A549 (cell line): ENCODE measurements at regions not wholly inside any gene's neighbourhood (a gene's known extent, or its start where the extent isn't known, plus 50 kb on each side); places are given as distances from the start of the nearest gene placed in this dataset.

ENCODE experiments used
- ATAC-seq, 2 experiments: fragments of 200-7000 bp in 1 of 2; fragments of >200 bp in 1 of 2; cut with Nextera tagmentation in 1 of 2; cut with Tn5 transposase in 1 of 2; 3 replicates each; pipeline versions ENCODE4 v1.8.0 to v1.9.1; 2018 to 2020; ENCODE audit warnings: mild to moderate bottlenecking in 1 of 2, moderate library complexity in 1 of 2
- CTCF ChIA-PET: fragments of 300-600 bp; sonication (Branson Sonifier 250); formaldehyde crosslinking; extraction: SDS; loops from one replicate; lab custom pipeline; 2021; ENCODE audit warnings: antibody characterized with exemption, inconsistent platforms; lab: Yijun Ruan, JAX
- POLR2A ChIA-PET: fragments of 350-600 bp; formaldehyde crosslinking; extraction: SDS; loops from one replicate; lab custom pipeline; 2021; ENCODE audit warnings: antibody characterized with exemption, inconsistent platforms; lab: Yijun Ruan, JAX
- DNase-seq, 2 experiments: peaks; one replicate each; pipeline versions ENCODE4 v3.0.0 to v3.0.0-alpha.2; 2011 to 2016; ENCODE audit warnings: low read depth in 1 of 2, low spot score in 1 of 2
- FAIRE-seq: peaks from 2 replicates; lab custom pipeline; 2011; peaks lifted over from hg19 to GRCh38; lab: Jason Lieb, UNC
- H3K27ac ChIP-seq, 2 experiments: fragments of >200 bp; sonication (Bioruptor Twin); formaldehyde crosslinking; 3 replicates each; pipeline ENCODE4 v1.5.1; 2016 to 2017
- H3K4me1 ChIP-seq: fragments of >200 bp; sonication (Bioruptor Twin); formaldehyde crosslinking; 3 replicates; pipeline ENCODE4 v1.6.1; 2016
- H3K4me2 ChIP-seq: fragments of >200 bp; sonication (Bioruptor Twin); formaldehyde crosslinking; 3 replicates; pipeline ENCODE4 v1.6.1; 2016
- H3K4me3 ChIP-seq: fragments of >200 bp; sonication (Bioruptor Twin); formaldehyde crosslinking; 3 replicates; pipeline ENCODE4 v1.5.1; 2016
- H3K9me3 ChIP-seq: fragments of >200 bp; sonication (Bioruptor Twin); formaldehyde crosslinking; 3 replicates; pipeline ENCODE4 v1.6.1; 2016
- BHLHE40 ChIP-seq: IDR thresholded peaks from 2 replicates; pipeline ENCODE4 v1.6.1; 2012; ENCODE audit warnings: low read depth, low read length, inconsistent platforms
- CEBPB ChIP-seq, 2 experiments: fragments of >200 bp in 1 of 2; sonication (Bioruptor Twin) in 1 of 2; formaldehyde crosslinking in 1 of 2; IDR thresholded peaks; 2 replicates each; pipeline ENCODE4 v1.6.1; 2012 to 2016
- FOSB ChIP-seq: fragments of 250-450 bp; sonication (Bioruptor Pico); IDR thresholded peaks from 2 replicates; pipeline ENCODE4 v1.5.0; 2020; ENCODE audit warnings: mild to moderate bottlenecking, moderate library complexity
- FOSL2 ChIP-seq, 2 experiments: fragments of 450-650 bp in 1 of 2; fragments of >200 bp in 1 of 2; sonication (Bioruptor Twin) in 1 of 2; formaldehyde crosslinking; IDR thresholded peaks; 2 replicates each; pipeline versions ENCODE4 v1.5.0 to v1.6.1; 2016 to 2020; ENCODE audit warnings: mild to moderate bottlenecking in 1 of 2, moderate library complexity in 1 of 2
- HEYL ChIP-seq: fragments of 250-450 bp; sonication (Bioruptor Pico); IDR thresholded peaks from 2 replicates; pipeline ENCODE4 v1.8.0; 2021; ENCODE audit warnings: mild to moderate bottlenecking, moderate library complexity
- HOXB5 ChIP-seq: fragments of 250-450 bp; sonication (Bioruptor Pico); IDR thresholded peaks from 2 replicates; pipeline ENCODE4 v1.5.0; 2020; ENCODE audit warnings: mild to moderate bottlenecking, moderate library complexity
- JUN ChIP-seq, 2 experiments: fragments of >200 bp; sonication (Bioruptor Twin); formaldehyde crosslinking; IDR thresholded peaks; 2 replicates in 1 of 2; 3 replicates in 1 of 2; pipeline ENCODE4 v1.6.1; 2016 to 2017
- MAFK ChIP-seq: fragments of 450-650 bp; IDR thresholded peaks from 2 replicates; pipeline ENCODE4 v1.6.1; 2014; ENCODE audit not compliant: partially characterized antibody
- MAZ ChIP-seq: fragments of 150-350 bp; IDR thresholded peaks from 2 replicates; pipeline ENCODE4 v1.6.1; 2014; ENCODE audit warnings: antibody characterized with exemption, low read depth, low read length, borderline replicate concordance
- NFE2L2 ChIP-seq: fragments of 150-350 bp; conservative IDR thresholded peaks from 2 replicates; pipeline ENCODE4 v1.6.1; 2014; ENCODE audit warnings: low read length
- RFX5 ChIP-seq: fragments of 450-650 bp; IDR thresholded peaks from 2 replicates; pipeline ENCODE4 v1.7.1; 2014; ENCODE audit warnings: antibody characterized with exemption, mild to moderate bottlenecking, moderate library complexity
- RNF2 ChIP-seq: fragments of 200-600 bp; sonication (generic); IDR thresholded peaks from 2 replicates; pipeline ENCODE4 v1.6.1; 2016; ENCODE audit warnings: low read depth, mild to moderate bottlenecking, antibody characterized with exemption, moderate library complexity, borderline replicate concordance
- ZFP36 ChIP-seq: fragments of 450-650 bp; IDR thresholded peaks from 2 replicates; pipeline ENCODE4 v1.6.1; 2014; ENCODE audit warnings: borderline replicate concordance; ENCODE audit not compliant: partially characterized antibody
- ZNF302 ChIP-seq: fragments of 250-450 bp; sonication (Bioruptor Pico); IDR thresholded peaks from 2 replicates; pipeline ENCODE4 v1.9.0; 2021; ENCODE audit warnings: inconsistent platforms, mild to moderate bottlenecking, moderate library complexity
- WGBS: methylation state at CpG from one replicate; pipeline ENCODE4 v1.1.6; 2017; ENCODE audit errors: missing lambda C conversion rate; 5-methylcytosine and 5-hydroxymethylcytosine counted together
- TF ChIP-seq, protein P1 (sequence below): fragments of >200 bp; sonication (Bioruptor Twin); formaldehyde crosslinking; IDR thresholded peaks from 2 replicates; pipeline ENCODE4 v1.6.1; 2016
- TF ChIP-seq, protein P2 (sequence below): fragments of >200 bp; sonication (Bioruptor Twin); formaldehyde crosslinking; IDR thresholded peaks from 3 replicates; pipeline ENCODE4 v1.5.1; 2016
- TF ChIP-seq, protein P3 (sequence below): fragments of >200 bp; sonication (Bioruptor Twin); formaldehyde crosslinking; IDR thresholded peaks from 3 replicates; pipeline ENCODE4 v1.6.1; 2016
- TF ChIP-seq, protein P4 (sequence below): fragments of 150-350 bp; IDR thresholded peaks from 2 replicates; pipeline ENCODE4 v1.6.1; 2014; ENCODE audit warnings: low read depth, mild to moderate bottlenecking, low read length

DNA sequence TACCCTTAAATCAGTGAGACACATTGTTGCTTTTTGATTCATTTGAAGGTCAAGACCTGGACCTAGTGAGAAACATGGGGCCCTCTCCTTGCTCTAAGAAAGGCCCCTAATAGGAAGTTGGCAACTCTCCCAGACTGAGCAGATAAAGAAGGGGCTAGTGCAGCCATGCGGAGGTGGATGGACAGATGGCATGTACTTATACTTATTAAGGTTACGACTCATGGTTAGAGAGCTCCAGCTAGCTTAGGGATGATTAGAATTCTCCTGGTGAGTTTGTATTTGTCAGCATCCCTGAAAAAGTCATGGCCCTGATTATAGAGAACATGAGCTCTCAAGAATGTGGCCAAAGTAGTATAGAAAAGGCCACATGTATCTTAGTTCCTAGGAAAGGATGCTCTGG, 112.1 kb upstream of the BDNF start:
- WGBS: 87% methylated on average over 2 of the region's 2 CpGs
- H3K4me1 ChIP-seq: peaks cover 6% of the 10 kb centered on the region; the same call in 1 of the 3 replicates
- no peak overlapping the region for H3K27ac ChIP-seq
- H3K4me2 ChIP-seq: no peak overlapping the region
- H3K4me3 ChIP-seq: no peak overlapping the region
- FAIRE-seq (no peak), DNase-seq (no peak), ATAC-seq (no peak)
- CTCF ChIA-PET: no interaction called here
- POLR2A ChIA-PET: no interaction called here
- no peaks in the 10 kb centered on the region for H3K9me3 ChIP-seq
- TF ChIP-seq BHLHE40 (no peak), FOSL2 (IDR thresholded peaks at IDR 0.05) (no peak), FOSL2 (CRISPR knock-in tag; IDR thresholded peaks at IDR 0.05) (no peak), MAFK (no peak)
- TF ChIP-seq, protein P1, sequence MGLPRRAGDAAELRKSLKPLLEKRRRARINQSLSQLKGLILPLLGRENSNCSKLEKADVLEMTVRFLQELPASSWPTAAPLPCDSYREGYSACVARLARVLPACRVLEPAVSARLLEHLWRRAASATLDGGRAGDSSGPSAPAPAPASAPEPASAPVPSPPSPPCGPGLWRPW: no peak
- TF ChIP-seq, protein P2, sequence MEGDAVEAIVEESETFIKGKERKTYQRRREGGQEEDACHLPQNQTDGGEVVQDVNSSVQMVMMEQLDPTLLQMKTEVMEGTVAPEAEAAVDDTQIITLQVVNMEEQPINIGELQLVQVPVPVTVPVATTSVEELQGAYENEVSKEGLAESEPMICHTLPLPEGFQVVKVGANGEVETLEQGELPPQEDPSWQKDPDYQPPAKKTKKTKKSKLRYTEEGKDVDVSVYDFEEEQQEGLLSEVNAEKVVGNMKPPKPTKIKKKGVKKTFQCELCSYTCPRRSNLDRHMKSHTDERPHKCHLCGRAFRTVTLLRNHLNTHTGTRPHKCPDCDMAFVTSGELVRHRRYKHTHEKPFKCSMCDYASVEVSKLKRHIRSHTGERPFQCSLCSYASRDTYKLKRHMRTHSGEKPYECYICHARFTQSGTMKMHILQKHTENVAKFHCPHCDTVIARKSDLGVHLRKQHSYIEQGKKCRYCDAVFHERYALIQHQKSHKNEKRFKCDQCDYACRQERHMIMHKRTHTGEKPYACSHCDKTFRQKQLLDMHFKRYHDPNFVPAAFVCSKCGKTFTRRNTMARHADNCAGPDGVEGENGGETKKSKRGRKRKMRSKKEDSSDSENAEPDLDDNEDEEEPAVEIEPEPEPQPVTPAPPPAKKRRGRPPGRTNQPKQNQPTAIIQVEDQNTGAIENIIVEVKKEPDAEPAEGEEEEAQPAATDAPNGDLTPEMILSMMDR: no peak

DNA sequence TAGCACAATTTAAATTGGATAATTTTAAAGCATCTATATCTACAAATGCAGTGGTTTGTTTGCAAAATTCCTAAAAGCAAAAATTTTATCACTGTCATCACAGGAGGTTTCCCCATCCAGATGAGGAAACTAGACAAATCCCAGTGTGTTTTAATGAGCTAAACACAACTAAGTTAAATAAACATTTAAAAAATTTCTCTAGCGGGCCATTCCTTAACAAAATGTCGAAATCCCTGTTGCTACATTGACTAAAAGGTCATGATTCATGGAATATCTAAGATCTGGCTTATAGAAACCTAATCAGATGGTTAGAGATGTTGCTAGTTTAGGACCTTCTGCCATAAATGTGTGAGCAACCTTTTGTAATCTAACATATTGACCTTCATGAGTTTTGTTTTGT, 107.3 kb upstream of the BDNF start:
- TF ChIP-seq HEYL (CRISPR knock-in tag) (no peak), ZFP36 (no peak), HOXB5 (CRISPR knock-in tag) (no peak), RNF2 (no peak), FOSL2 (IDR thresholded peaks at IDR 0.05) (no peak), FOSL2 (CRISPR knock-in tag; IDR thresholded peaks at IDR 0.05) (0 out of 2 replicates have a peak, but pooled peaks have one; percentile 11), ZNF302 (CRISPR knock-in tag) (no peak), MAZ (no peak), CEBPB (IDR thresholded peaks at IDR 0.05) (peak; percentile 38 to 44; a peak in 1 of 4 replicates), FOSB (CRISPR knock-in tag) (no peak), NFE2L2 (no peak)
- TF ChIP-seq, protein P3, sequence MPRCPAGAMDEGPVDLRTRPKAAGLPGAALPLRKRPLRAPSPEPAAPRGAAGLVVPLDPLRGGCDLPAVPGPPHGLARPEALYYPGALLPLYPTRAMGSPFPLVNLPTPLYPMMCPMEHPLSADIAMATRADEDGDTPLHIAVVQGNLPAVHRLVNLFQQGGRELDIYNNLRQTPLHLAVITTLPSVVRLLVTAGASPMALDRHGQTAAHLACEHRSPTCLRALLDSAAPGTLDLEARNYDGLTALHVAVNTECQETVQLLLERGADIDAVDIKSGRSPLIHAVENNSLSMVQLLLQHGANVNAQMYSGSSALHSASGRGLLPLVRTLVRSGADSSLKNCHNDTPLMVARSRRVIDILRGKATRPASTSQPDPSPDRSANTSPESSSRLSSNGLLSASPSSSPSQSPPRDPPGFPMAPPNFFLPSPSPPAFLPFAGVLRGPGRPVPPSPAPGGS: no peak
- TF ChIP-seq, protein P4, sequence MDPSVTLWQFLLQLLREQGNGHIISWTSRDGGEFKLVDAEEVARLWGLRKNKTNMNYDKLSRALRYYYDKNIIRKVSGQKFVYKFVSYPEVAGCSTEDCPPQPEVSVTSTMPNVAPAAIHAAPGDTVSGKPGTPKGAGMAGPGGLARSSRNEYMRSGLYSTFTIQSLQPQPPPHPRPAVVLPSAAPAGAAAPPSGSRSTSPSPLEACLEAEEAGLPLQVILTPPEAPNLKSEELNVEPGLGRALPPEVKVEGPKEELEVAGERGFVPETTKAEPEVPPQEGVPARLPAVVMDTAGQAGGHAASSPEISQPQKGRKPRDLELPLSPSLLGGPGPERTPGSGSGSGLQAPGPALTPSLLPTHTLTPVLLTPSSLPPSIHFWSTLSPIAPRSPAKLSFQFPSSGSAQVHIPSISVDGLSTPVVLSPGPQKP: no peak
- TF ChIP-seq, protein P1: peak; percentile 44; the same call in 1 of the 2 replicates
- peak in 1 of 2 experiments; percentile 17 for DNase-seq
- FAIRE-seq: no peak
- Histone ChIP-seq H3K27ac (no peak overlapping the region), H3K4me3 (no peak overlapping the region), H3K4me2 (no peak overlapping the region; the same call in 2 of the 3 replicates), H3K9me3 (no peaks in the 10 kb centered on the region), H3K4me1 (peaks cover 6% of the 10 kb centered on the region; the same call in 1 of the 3 replicates)
- no peak for ATAC-seq
- ChIA-PET CTCF (no interaction called here), POLR2A (no interaction called here)
- WGBS: 14% methylated on average over 2 of the region's 2 CpGs

DNA sequence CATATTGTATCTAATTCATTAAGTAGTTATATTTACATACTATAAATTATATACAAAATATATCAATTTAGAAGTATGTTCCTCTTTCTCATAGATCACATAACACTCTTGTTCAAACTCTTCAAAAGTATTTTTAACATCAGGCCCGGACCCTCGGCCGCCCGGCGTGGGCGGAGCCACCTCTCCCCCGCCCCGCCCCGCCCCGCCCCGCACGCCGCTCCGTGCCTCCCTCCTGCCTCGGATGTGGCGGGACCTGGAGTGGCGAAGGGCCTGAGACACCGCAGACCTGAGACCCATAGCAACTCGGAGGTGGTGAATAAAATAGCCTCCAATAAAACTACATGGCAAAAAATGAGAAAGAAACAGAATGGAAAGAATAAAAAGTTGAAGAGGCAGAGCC, 105.9 kb upstream of the BDNF start:
- ChIA-PET POLR2A (no interaction called here), CTCF (interaction anchor here (0.5 kb wide), 1 partner anchor 94 kb away, joined by 3 read pairs; no protein-coding TSS in a partner anchor)
- Histone ChIP-seq H3K4me1 (peaks cover 6% of the 10 kb centered on the region; the same call in 1 of the 3 replicates), H3K4me2 (no peak overlapping the region), H3K9me3 (no peaks in the 10 kb centered on the region), H3K27ac (no peak overlapping the region), H3K4me3 (no peak overlapping the region)
- no peak for DNase-seq
- WGBS: 86% methylated on average over 12 of the region's 19 CpGs
- FAIRE-seq: no peak
- no peak for TF ChIP-seq JUN (IDR thresholded peaks at IDR 0.05)
- no peak for TF ChIP-seq BHLHE40
- TF ChIP-seq RFX5: no peak
- no peak for ATAC-seq
